GM12864 (cell line): ENCODE measurements at regions not wholly inside any gene's neighbourhood (a gene's known extent, or its start where the extent isn't known, plus 50 kb on each side); places are given as distances from the start of the nearest gene placed in this dataset.

Experiments used
- DNase-seq: peaks from one replicate; pipeline ENCODE4 v3.0.0-alpha.2; 2011; ENCODE audit warnings: low read depth
- H3K4me3 ChIP-seq: 2 replicates; pipeline ENCODE4 v1.5.1; 2011; ENCODE audit warnings: mild to moderate bottlenecking, low read depth, low read length, control low read depth
- CTCF ChIP-seq: IDR thresholded peaks from 2 replicates; pipeline ENCODE4 v1.5.1; 2011; ENCODE audit warnings: low read depth, mild to moderate bottlenecking, moderate library complexity, low read length, control low read depth, inconsistent platforms; ENCODE audit errors: missing control alignments

- DNase-seq: no peak
- no peak for TF ChIP-seq CTCF
- no peak overlapping the region for H3K4me3 ChIP-seq
Observed at GRCh38 chr11:36854875-36855274, 256.8 kb upstream of the RAG2 start.

DNA sequence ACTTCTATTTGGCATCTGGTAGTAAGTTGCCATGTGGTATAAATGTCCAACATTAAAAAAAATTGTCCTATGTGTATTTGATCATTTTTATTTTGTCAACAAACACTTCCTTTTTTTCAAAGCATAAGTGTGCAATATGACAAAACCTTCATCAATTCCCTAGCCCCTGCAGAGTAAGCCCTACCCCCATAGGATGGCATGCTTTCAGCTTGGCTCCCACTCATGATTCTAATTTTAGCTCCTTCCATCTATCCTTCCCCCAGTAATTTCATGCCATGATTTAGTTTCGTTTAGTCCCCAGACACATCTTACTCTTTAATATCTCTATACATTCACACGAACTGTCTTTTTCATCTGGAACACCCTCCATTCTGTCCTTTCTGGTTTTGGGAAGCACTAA is 250.6 kb upstream of the RAG2 start:
- DNase-seq: no peak
- no peak for TF ChIP-seq CTCF
- no peak overlapping the region for H3K4me3 ChIP-seq

DNA sequence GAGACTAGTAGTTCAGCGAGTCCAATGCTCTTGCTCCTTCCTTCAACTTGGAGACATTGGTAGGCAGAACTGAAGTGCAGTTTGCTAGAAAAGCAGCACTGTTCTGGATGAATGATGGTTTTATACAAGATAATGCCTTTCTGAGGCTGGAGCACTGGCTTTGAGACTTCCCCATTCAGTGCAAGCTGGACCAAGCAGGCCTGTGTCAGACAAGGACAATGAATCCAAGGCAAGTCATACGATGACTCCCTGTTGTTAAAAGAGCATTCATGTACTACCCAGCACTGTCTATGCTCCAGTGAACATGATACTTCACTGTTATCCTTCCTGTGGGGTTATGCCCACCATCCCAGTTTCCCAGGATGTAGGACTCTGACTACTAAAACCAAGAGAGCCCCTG is 242.3 kb upstream of the RAG2 start:
- TF ChIP-seq CTCF: no peak
- no peak for DNase-seq
- H3K4me3 ChIP-seq: no peak overlapping the region

DNA sequence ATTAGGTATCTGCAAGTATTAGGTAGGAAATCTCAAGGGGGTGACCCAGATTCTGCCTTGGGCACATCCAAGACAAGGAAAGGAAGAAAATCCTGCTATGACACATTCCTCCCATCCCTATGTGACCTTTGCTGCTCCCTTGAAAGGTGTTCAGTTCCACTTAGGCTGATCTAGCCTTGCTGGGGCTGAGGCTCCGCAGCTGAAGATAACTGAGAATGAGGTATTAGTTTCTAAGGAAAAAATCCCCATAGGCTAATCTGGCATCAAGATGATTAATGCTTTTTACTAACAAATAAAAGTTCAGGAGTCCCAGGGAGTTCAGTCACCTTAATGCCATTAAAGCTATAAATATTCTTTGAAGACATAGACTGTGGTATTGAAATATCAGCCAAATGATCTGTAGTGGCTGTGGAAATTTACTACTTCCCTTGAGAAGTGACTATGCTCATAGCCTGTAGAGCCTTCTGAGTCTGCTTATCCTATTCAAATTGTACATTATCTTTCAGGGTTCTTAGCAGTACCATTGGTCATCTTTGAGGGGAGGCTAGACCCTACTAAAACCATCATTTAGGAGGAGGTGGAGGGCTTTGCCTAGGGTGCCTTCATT is 239.9 kb upstream of the RAG2 start:
- no peak for TF ChIP-seq CTCF
- no peak for DNase-seq
- H3K4me3 ChIP-seq: no peak overlapping the region

- no peak for TF ChIP-seq CTCF
- DNase-seq: no peak
- no peak overlapping the region for H3K4me3 ChIP-seq
Observed at GRCh38 chr11:36825251-36825650, 227.2 kb upstream of the RAG2 start.

DNA sequence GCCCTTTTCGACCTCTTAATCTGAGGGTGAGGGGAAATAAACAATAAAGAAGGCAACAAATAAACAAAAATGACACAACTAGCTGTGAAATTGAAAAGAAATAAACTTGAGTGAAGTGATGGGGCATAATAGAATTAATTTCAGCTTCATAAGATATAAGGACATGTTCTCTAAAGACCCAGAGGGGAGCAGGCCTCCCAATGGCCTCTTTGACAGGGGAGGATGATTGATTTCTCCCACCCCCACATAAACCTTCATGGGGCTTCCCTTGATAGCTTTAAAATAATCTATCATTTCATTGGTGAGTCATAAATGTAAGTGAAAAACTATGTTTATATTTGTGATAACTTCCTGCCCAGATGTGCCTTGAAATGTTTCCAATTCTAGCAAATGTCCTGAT is 226.3 kb upstream of the RAG2 start:
- TF ChIP-seq CTCF: no peak
- no peak overlapping the region for H3K4me3 ChIP-seq
- no peak for DNase-seq

DNA sequence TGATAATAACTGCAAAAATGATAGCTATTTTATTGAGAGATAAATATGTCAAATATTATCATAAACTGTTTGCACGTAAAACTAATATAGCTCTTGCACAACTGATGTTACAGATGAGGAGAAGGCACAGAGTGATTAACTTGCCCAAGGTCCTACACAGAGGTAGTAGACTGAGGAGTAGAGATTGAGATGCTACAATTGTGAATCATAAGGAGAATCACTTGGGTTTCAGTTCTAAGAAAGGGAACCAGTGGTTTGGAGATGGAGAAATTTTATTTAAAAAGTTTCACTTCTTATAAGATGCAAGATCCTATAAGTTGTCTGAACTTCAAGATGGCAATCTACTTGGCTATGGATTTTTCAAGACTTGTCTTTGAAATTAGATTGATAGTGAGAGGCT is 224.8 kb upstream of the RAG2 start:
- no peak overlapping the region for H3K4me3 ChIP-seq
- no peak for DNase-seq
- no peak for TF ChIP-seq CTCF
